Stomach (tissue), 4 donors: ENCODE measurements at regions not wholly inside any gene's neighbourhood (a gene's known extent, or its start where the extent isn't known, plus 50 kb on each side); places are given as distances from the start of the nearest gene placed in this dataset.

ENCODE experiments used
- CTCF ChIP-seq, 7 experiments: fragments of 450-650 bp in 4 of 7; fragments of 200-600 bp in 3 of 7; sonication (generic) in 3 of 7; IDR thresholded peaks; one replicate each; pipeline ENCODE4 v1.5.1; 2016 to 2019; ENCODE audit warnings: antibody characterized with exemption in 7 of 7, control low read depth in 2 of 7, mild to moderate bottlenecking in 1 of 7
- POLR2A ChIP-seq, 4 donors: fragments of 450-650 bp; IDR thresholded peaks; one replicate each; pipeline ENCODE4 v1.6.1; 2016; ENCODE audit warnings: antibody characterized with exemption in 4 of 4, control low read depth in 2 of 4, mild to moderate bottlenecking in 1 of 4, moderate library complexity in 1 of 4

- no peak for TF ChIP-seq POLR2A (IDR thresholded peaks at IDR 0.05)
- TF ChIP-seq CTCF (IDR thresholded peaks at IDR 0.05): no peak
Measured at GRCh38 chr3:89932882-89933281, 825.5 kb downstream of the EPHA3 start.
